Endothelial cell of umbilical vein (primary cell): ENCODE measurements at regions not wholly inside any gene's neighbourhood (a gene's known extent, or its start where the extent isn't known, plus 50 kb on each side); places are given as distances from the start of the nearest gene placed in this dataset.

Experiments
- BruUV-seq: library from RNA; stranded (reverse); fragments of 400-500 nt; replicated peaks from 2 replicates; lab custom pipeline; 2021; lab: Mats Ljungman, UMichigan
- CTCF ChIA-PET: fragments of 300-600, 350-600 bp; sonication (Branson Sonifier 250); formaldehyde crosslinking; loops from one replicate; lab custom pipeline; 2021; ENCODE audit warnings: antibody characterized with exemption, inconsistent platforms; lab: Charles Lee
- POLR2A ChIA-PET: fragments of 300-600, 350-600 bp; sonication (Branson Sonifier 250); formaldehyde crosslinking; loops from one replicate; lab custom pipeline; 2021; ENCODE audit warnings: antibody characterized with exemption, inconsistent platforms; lab: Charles Lee
- DNase-seq: peaks from one replicate; pipeline ENCODE4 v3.0.0-alpha.2; 2011; ENCODE audit warnings: low read depth, low spot score
- FAIRE-seq: peaks from 2 replicates; lab custom pipeline; 2011; peaks lifted over from hg19 to GRCh38; lab: Jason Lieb, UNC
- H2AFZ ChIP-seq: 2 replicates; pipeline ENCODE4 v1.6.0; 2012; ENCODE audit warnings: low read depth, low read length, control low read depth, inconsistent platforms
- H3K27ac ChIP-seq: 2 replicates; pipeline ENCODE4 v1.5.1; 2011; ENCODE audit warnings: low read depth, mild to moderate bottlenecking, control low read depth, low read length, moderate library complexity; ENCODE audit not compliant: insufficient read depth
- H3K27me3 ChIP-seq, 2 experiments: 2 replicates each; pipeline versions ENCODE4 v1.6.0 to v1.6.1; 2011; ENCODE audit warnings: low read length in 2 of 2, mixed read lengths in 1 of 2; ENCODE audit not compliant: control insufficient read depth in 2 of 2, insufficient read depth in 2 of 2
- H3K36me3 ChIP-seq, 2 experiments: 2 replicates in 1 of 2; 3 replicates in 1 of 2; pipeline ENCODE4 v1.5.1; 2011; ENCODE audit warnings: low read length in 2 of 2, mild to moderate bottlenecking in 1 of 2, moderate library complexity in 1 of 2; ENCODE audit not compliant: control insufficient read depth in 2 of 2, insufficient read depth in 2 of 2; ENCODE audit errors: extremely low read depth in 1 of 2
- H3K4me1 ChIP-seq: 3 replicates; pipeline ENCODE4 v1.5.1; 2011; ENCODE audit warnings: mild to moderate bottlenecking, low read length; ENCODE audit not compliant: control insufficient read depth, insufficient read depth; ENCODE audit errors: extremely low read depth
- H3K4me2 ChIP-seq: 2 replicates; pipeline ENCODE4 v1.6.1; 2011; ENCODE audit warnings: low read length, control low read depth, mixed read lengths; ENCODE audit not compliant: insufficient read depth
- H3K4me3 ChIP-seq, 3 experiments: fragments of 200-600 bp in 1 of 3; sonication (generic), shearing (Covaris generic) in 1 of 3; replicated peaks in 1 of 3; 2 replicates each; pipeline ENCODE4 v1.5.1; 2011 to 2016; ENCODE audit warnings: control low read depth in 3 of 3, low read length in 3 of 3, mild to moderate bottlenecking in 2 of 3, inconsistent platforms in 1 of 3, low read depth in 1 of 3, moderate library complexity in 1 of 3; ENCODE audit not compliant: insufficient read depth in 1 of 3
- H3K79me2 ChIP-seq: 2 replicates; pipeline ENCODE4 v1.6.0; 2012; ENCODE audit warnings: low read length, inconsistent platforms; ENCODE audit not compliant: control insufficient read depth, insufficient read depth
- H3K9ac ChIP-seq: replicated peaks from 2 replicates; pipeline ENCODE3; 2011; ENCODE audit warnings: low read length, control low read depth; ENCODE audit not compliant: insufficient read depth; ENCODE audit errors: extremely low read depth
- H3K9me1 ChIP-seq: replicated peaks from 3 replicates; pipeline ENCODE4 v1.6.0; 2011; ENCODE audit warnings: mild to moderate bottlenecking, low read length; ENCODE audit not compliant: control insufficient read depth, insufficient read depth; ENCODE audit errors: extremely low read depth
- H3K9me3 ChIP-seq: replicated peaks from 2 replicates; pipeline ENCODE4 v1.5.1; 2012; ENCODE audit warnings: low read length, inconsistent platforms; ENCODE audit not compliant: control insufficient read depth, insufficient read depth
- H4K20me1 ChIP-seq: replicated peaks from 2 replicates; pipeline ENCODE3; 2011; ENCODE audit warnings: mild to moderate bottlenecking, low read length; ENCODE audit not compliant: control insufficient read depth, insufficient read depth; ENCODE audit errors: extremely low read depth
- EZH2 ChIP-seq: IDR thresholded peaks from 2 replicates; pipeline ENCODE4 v1.6.1; 2012; ENCODE audit warnings: borderline replicate concordance, low read depth, mild to moderate bottlenecking, moderate library complexity, low read length, inconsistent platforms; ENCODE audit not compliant: severe bottlenecking
- FOS ChIP-seq: IDR thresholded peaks from 2 replicates; pipeline ENCODE4 v1.6.1; 2011; ENCODE audit warnings: mild to moderate bottlenecking, low read length, moderate library complexity, borderline replicate concordance; ENCODE audit not compliant: insufficient read depth
- GATA2 ChIP-seq: IDR thresholded peaks from 2 replicates; pipeline ENCODE4 v1.7.0; 2011; ENCODE audit warnings: low read depth, mild to moderate bottlenecking, moderate library complexity, mixed read lengths, low read length; ENCODE audit not compliant: insufficient read length, insufficient read depth
- JUN ChIP-seq: IDR thresholded peaks from 2 replicates; pipeline ENCODE4 v1.6.1; 2011; ENCODE audit warnings: borderline replicate concordance, low read depth; ENCODE audit not compliant: insufficient read length, insufficient read depth
- MYC ChIP-seq: IDR thresholded peaks from one replicate; pipeline ENCODE4 v1.6.1; 2011; ENCODE audit warnings: mild to moderate bottlenecking, low read depth, low read length
- POLR2A ChIP-seq: IDR thresholded peaks from 2 replicates; pipeline ENCODE4 v1.6.1; 2012; ENCODE audit warnings: low read depth, mild to moderate bottlenecking, control low read depth, low read length
- POLR2AphosphoS5 ChIP-seq: IDR thresholded peaks from 2 replicates; pipeline ENCODE4 v1.6.1; 2012; ENCODE audit warnings: low read depth, mild to moderate bottlenecking, control low read depth, low read length, moderate library complexity; ENCODE audit not compliant: insufficient read depth
- dilution Hi-C: fragments of 300-500 bp; cut with MboI; formaldehyde crosslinking; loops from one replicate; pipeline ENCODE4 v1.15.0; 2019; ENCODE audit warnings: low sequenced_read_pairs; ENCODE audit not compliant: extremely low pct_ligation_motif_present
- intact Hi-C: fragments of 100-400 bp; cut with micrococcal nuclease; formaldehyde crosslinking; loops from one replicate; pipeline ENCODE4 v1.10.0; 2022
- TF ChIP-seq, protein P1 (sequence below), 2 donors: IDR thresholded peaks; 1 replicate in 1 of 2; 2 replicates in 1 of 2; pipeline ENCODE4 v1.5.1; 2011; ENCODE audit warnings: low read length in 2 of 2, mild to moderate bottlenecking in 2 of 2, moderate library complexity in 2 of 2, control low read depth in 1 of 2, inconsistent platforms in 1 of 2, low read depth in 1 of 2; ENCODE audit not compliant: insufficient read depth in 1 of 2; ENCODE audit errors: extremely low read depth in 1 of 2
- TF ChIP-seq, protein P2 (sequence below): IDR thresholded peaks from 2 replicates; pipeline ENCODE4 v1.6.1; 2011; ENCODE audit not compliant: insufficient read depth, insufficient read length

DNA sequence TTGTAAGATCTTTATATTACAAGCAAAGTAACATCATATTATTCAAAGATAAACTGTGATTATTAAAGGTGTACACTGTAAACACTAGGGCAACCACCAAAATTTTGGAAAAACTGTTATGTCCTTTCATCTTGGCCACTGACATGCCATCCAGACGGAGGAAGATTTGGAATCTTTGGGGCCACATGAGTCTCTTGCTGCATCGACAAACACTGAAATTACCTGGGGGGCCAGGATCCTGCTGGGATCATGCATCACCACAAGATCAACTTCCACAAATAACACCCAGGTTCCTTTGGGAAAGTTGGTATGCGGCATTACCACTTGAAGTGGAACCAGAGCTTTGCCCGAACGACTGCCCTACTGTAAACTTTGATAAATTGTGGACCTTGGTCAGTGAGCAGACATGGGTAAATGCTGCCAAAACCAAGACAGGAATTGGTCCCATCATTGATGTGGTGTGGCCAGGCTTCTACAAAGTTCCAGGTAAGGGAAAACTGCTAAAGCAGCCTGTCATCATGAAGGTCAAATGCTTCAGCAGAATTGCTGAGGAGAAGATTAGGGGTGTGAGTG is 110.6 kb upstream of the UXS1 start:
- FAIRE-seq (no peak), DNase-seq (no peak)
- Histone ChIP-seq H3K9me3 (no peaks in the 10 kb centered on the region), H3K4me3 (no peak overlapping the region), H3K27ac (no peak overlapping the region), H3K9ac (no peak overlapping the region), H3K4me2 (no peak overlapping the region), H3K9me1 (no peaks in the 10 kb centered on the region), H3K4me1 (no peaks in the 10 kb centered on the region), H3K36me3 (no peaks in the 10 kb centered on the region), H4K20me1 (no peaks in the 10 kb centered on the region), H3K79me2 (no peaks in the 10 kb centered on the region), H3K27me3 (no peaks in the 10 kb centered on the region), H2AFZ (no peak overlapping the region)
- TF ChIP-seq FOS (no peak), JUN (no peak), GATA2 (no peak), POLR2AphosphoS5 (no peak), MYC (no peak), POLR2A (no peak), EZH2 (no peak)
- TF ChIP-seq, protein P1, sequence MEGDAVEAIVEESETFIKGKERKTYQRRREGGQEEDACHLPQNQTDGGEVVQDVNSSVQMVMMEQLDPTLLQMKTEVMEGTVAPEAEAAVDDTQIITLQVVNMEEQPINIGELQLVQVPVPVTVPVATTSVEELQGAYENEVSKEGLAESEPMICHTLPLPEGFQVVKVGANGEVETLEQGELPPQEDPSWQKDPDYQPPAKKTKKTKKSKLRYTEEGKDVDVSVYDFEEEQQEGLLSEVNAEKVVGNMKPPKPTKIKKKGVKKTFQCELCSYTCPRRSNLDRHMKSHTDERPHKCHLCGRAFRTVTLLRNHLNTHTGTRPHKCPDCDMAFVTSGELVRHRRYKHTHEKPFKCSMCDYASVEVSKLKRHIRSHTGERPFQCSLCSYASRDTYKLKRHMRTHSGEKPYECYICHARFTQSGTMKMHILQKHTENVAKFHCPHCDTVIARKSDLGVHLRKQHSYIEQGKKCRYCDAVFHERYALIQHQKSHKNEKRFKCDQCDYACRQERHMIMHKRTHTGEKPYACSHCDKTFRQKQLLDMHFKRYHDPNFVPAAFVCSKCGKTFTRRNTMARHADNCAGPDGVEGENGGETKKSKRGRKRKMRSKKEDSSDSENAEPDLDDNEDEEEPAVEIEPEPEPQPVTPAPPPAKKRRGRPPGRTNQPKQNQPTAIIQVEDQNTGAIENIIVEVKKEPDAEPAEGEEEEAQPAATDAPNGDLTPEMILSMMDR (IDR thresholded peaks at IDR 0.05; ENCODE audit: extremely low read depth in 1 of 2, insufficient read depth in 1 of 2, low read depth in 1 of 2, low read length in 2 of 2), result no peak
- TF ChIP-seq, protein P2, sequence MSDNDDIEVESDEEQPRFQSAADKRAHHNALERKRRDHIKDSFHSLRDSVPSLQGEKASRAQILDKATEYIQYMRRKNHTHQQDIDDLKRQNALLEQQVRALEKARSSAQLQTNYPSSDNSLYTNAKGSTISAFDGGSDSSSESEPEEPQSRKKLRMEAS, result no peak
- ChIA-PET CTCF (no interaction called here), POLR2A (no interaction called here)
- dilution Hi-C loops (no loop called here), intact Hi-C loops (no loop called here)
- BruUV-seq, result no TSS peak
